ENCODE measurements at regions not wholly inside any gene's neighbourhood (a gene's known extent, or its start where the extent isn't known, plus 50 kb on each side); places are given as distances from the start of the nearest gene placed in this dataset.

- Histone ChIP-seq H3K9me3 (no peaks in the 10 kb centered on the region), H3K36me3 (no peaks in the 10 kb centered on the region), H3K27me3 (no peaks in the 10 kb centered on the region), H3K4me3 (no peak overlapping the region), H3K27ac (no peak overlapping the region), H3K4me1 (no peaks in the 10 kb centered on the region)
- no peak for DNase-seq (ENCODE audit: low spot score in 2 of 2)
- intact Hi-C loops (cut with DNase I): no loop called here
- no peak for TF ChIP-seq CTCF (IDR thresholded peaks at IDR 0.05)
Measured at GRCh38 chr6:93581371-93581770, 162.0 kb upstream of the EPHA7 start.

- intact Hi-C loops (cut with DNase I): no loop called here
Measured at GRCh38 chr6:93580446-93580845, 161.1 kb upstream of the EPHA7 start.

GRCh38 chr6:93575495-93576267 lies 156.3 kb upstream of the EPHA7 start:
- no peaks in the 10 kb centered on the region for H3K4me1 ChIP-seq

More at GRCh38 chr6:93580446-93580845, 161.1 kb upstream of the EPHA7 start:
- no peak for DNase-seq (ENCODE audit: low spot score in 2 of 2)
- Histone ChIP-seq H3K27me3 (no peaks in the 10 kb centered on the region), H3K4me3 (no peak overlapping the region), H3K4me1 (no peaks in the 10 kb centered on the region), H3K36me3 (no peaks in the 10 kb centered on the region), H3K27ac (no peak overlapping the region), H3K9me3 (no peaks in the 10 kb centered on the region)
- no peak for TF ChIP-seq CTCF (IDR thresholded peaks at IDR 0.05)

GRCh38 chr6:93574299-93574698 lies 154.9 kb upstream of the EPHA7 start:
- Histone ChIP-seq H3K27me3 (no peaks in the 10 kb centered on the region), H3K4me3 (no peak overlapping the region), H3K4me1 (no peaks in the 10 kb centered on the region), H3K36me3 (no peaks in the 10 kb centered on the region), H3K27ac (no peak overlapping the region), H3K9me3 (no peaks in the 10 kb centered on the region)
- intact Hi-C loops (cut with DNase I): no loop called here
- DNase-seq (ENCODE audit: low spot score in 2 of 2): no peak
- TF ChIP-seq CTCF (IDR thresholded peaks at IDR 0.05): no peak

More at GRCh38 chr6:93575495-93576267, 156.3 kb upstream of the EPHA7 start:
- intact Hi-C loops (cut with DNase I): no loop called here
- no peak for DNase-seq (ENCODE audit: low spot score in 2 of 2)
- TF ChIP-seq CTCF (IDR thresholded peaks at IDR 0.05): no peak
- H3K9me3 ChIP-seq: no peaks in the 10 kb centered on the region
- no peaks in the 10 kb centered on the region for H3K27me3 ChIP-seq
- no peaks in the 10 kb centered on the region for H3K36me3 ChIP-seq
- H3K27ac ChIP-seq: no peak overlapping the region
- H3K4me3 ChIP-seq: no peak overlapping the region

- Histone ChIP-seq H3K36me3 (no peaks in the 10 kb centered on the region), H3K27me3 (no peaks in the 10 kb centered on the region), H3K4me1 (no peaks in the 10 kb centered on the region), H3K9me3 (no peaks in the 10 kb centered on the region), H3K27ac (no peak overlapping the region), H3K4me3 (no peak overlapping the region)
- no peak for DNase-seq (ENCODE audit: low spot score in 2 of 2)
- TF ChIP-seq CTCF (IDR thresholded peaks at IDR 0.05): no peak
- intact Hi-C loops (cut with DNase I): no loop called here
Measured at GRCh38 chr6:93571346-93571745, 152.0 kb upstream of the EPHA7 start.

Measured in ascending aorta (tissue), 2 donors.